K562 (cell line): ENCODE measurements at regions not wholly inside any gene's neighbourhood (a gene's known extent, or its start where the extent isn't known, plus 50 kb on each side); places are given as distances from the start of the nearest gene placed in this dataset.
A peak's percentile ranks its signal among the peaks of the same experiment; 100 is the strongest.

Source experiments
- CBX5 ChIP-seq: IDR thresholded peaks from 2 replicates; pipeline ENCODE4 v1.6.1; 2014; ENCODE audit warnings: low read depth, borderline replicate concordance
- COPS2 ChIP-seq: fragments of 450-650 bp; conservative IDR thresholded peaks from 2 replicates; pipeline ENCODE4 v1.6.1; 2016; ENCODE audit warnings: mild to moderate bottlenecking, moderate library complexity
- GABPB2 ChIP-seq: fragments of 250-450 bp; sonication (Bioruptor Pico); conservative IDR thresholded peaks from 2 replicates; pipeline ENCODE4 v1.5.1; 2021; ENCODE audit warnings: mild to moderate bottlenecking
- IRF9 ChIP-seq: fragments of 450-650 bp; IDR thresholded peaks from 2 replicates; pipeline ENCODE4 v1.6.1; 2016; ENCODE audit warnings: missing biosample characterization, missing genetic modification characterization
- MAZ ChIP-seq, 2 experiments: fragments of 450-650 bp in 1 of 2; sonication (generic) in 1 of 2; formaldehyde crosslinking; IDR thresholded peaks in 1 of 2; conservative IDR thresholded peaks in 1 of 2; 2 replicates each; pipeline versions ENCODE4 v1.4.0 to v1.5.0; 2020; ENCODE audit warnings: mild to moderate bottlenecking in 1 of 2, missing genetic modification reagents in 1 of 2
- SIN3A ChIP-seq, 2 experiments: fragments of 150-350 bp in 1 of 2; IDR thresholded peaks; 2 replicates each; pipeline ENCODE4 v1.6.1; 2011 to 2016; ENCODE audit warnings: borderline replicate concordance in 2 of 2, low read depth in 2 of 2, low read length in 2 of 2, mild to moderate bottlenecking in 2 of 2, moderate library complexity in 2 of 2; ENCODE audit not compliant: control insufficient read depth in 1 of 2
- SRSF7 ChIP-seq: fragments of 200-400 bp; formaldehyde crosslinking; optimal IDR thresholded peaks from 2 replicates; pipeline ENCODE3; 2017; ENCODE audit warnings: mild to moderate bottlenecking, low read depth, low read length
- TSHZ1 ChIP-seq: fragments of 250-450 bp; sonication (Bioruptor Pico); IDR thresholded peaks from 2 replicates; pipeline ENCODE4 v1.4.0; 2020; ENCODE audit warnings: mild to moderate bottlenecking, moderate library complexity
- ZNF551 ChIP-seq: fragments of 250-450 bp; sonication (Bioruptor Pico); IDR thresholded peaks from 2 replicates; pipeline ENCODE4 v1.5.0; 2021; ENCODE audit warnings: mild to moderate bottlenecking, moderate library complexity
- ZNF699 ChIP-seq: fragments of 250-450 bp; sonication (Bioruptor Pico); IDR thresholded peaks from 2 replicates; pipeline ENCODE4 v1.8.0; 2021; ENCODE audit warnings: mild to moderate bottlenecking, moderate library complexity; ENCODE audit not compliant: insufficient replicate concordance
- ZSCAN29 ChIP-seq: fragments of 450-650 bp; IDR thresholded peaks from 2 replicates; pipeline ENCODE4 v1.6.1; 2017
- TF ChIP-seq, protein P1 (sequence below): IDR thresholded peaks from 2 replicates; pipeline ENCODE4 v1.6.1; 2016; ENCODE audit warnings: missing genetic modification characterization, missing compliant biosample characterization
- TF ChIP-seq, protein P2 (sequence below): fragments of 150-350 bp; conservative IDR thresholded peaks from 2 replicates; pipeline ENCODE4 v1.6.1; 2014; ENCODE audit warnings: low read length
- TF ChIP-seq, protein P3 (sequence below), 2 experiments: IDR thresholded peaks; 2 replicates each; pipeline ENCODE4 v1.6.1; 2011; ENCODE audit warnings: borderline replicate concordance in 1 of 2, control low read depth in 1 of 2, low read depth in 1 of 2, low read length in 1 of 2, mild to moderate bottlenecking in 1 of 2, mixed read lengths in 1 of 2, moderate library complexity in 1 of 2; ENCODE audit not compliant: insufficient read depth in 1 of 2, insufficient read length in 1 of 2, poor library complexity in 1 of 2, severe bottlenecking in 1 of 2; ENCODE audit errors: extremely low read depth in 1 of 2

DNA sequence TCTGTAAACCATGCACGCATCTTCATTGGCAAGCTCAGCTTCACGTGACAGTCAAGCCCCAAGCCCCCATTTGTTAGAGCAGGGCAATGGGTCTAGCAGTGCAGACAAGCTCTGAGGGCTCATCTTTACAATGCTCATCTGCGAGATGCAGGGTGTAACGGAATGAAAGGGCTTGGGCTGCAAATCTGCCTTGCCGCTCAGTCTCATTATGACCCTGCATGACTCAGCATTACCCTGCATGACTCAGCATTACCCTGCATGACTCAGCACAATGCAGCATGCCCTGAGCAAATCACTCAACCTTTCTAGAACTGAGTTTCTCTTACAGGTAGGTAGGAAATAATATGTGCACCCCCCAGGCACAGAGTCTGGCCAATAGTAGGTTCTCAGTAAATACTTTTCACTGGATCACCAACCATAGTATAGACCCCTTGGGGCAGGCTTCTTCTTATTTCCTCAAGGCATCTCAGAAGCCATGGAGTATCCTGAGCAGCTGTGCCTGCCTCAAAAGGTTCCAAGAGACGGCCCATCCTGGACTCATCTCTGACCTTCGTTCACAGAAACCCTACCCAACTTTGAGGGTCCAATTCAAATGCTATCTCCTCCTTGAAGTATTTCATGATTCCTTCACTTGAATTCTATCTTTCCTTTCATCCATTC, 391.3 kb upstream of the CDH5 start (continued):
- TF ChIP-seq IRF9 (tag) (no peak), SIN3A (IDR thresholded peaks at IDR 0.05; ENCODE audit: borderline replicate concordance in 2 of 2, control insufficient read depth in 1 of 2, low read depth in 2 of 2, low read length in 2 of 2) (no peak), CBX5 (peak; percentile 65; the same call in 1 of the 2 replicates), MAZ (CRISPR knock-in tag; conservative IDR thresholded peaks at IDR 0.05 in 1 of 2, IDR thresholded peaks at IDR 0.05 in 1 of 2) (peak in 1 of 2 experiments; percentile 32; a peak in 1 of 4 replicates), ZSCAN29 (no peak), SRSF7 (no peak), ZNF551 (CRISPR knock-in tag) (no peak), TSHZ1 (no peak), GABPB2 (no peak), COPS2 (no peak), ZNF699 (CRISPR knock-in tag) (no peak)
- TF ChIP-seq, protein P1, sequence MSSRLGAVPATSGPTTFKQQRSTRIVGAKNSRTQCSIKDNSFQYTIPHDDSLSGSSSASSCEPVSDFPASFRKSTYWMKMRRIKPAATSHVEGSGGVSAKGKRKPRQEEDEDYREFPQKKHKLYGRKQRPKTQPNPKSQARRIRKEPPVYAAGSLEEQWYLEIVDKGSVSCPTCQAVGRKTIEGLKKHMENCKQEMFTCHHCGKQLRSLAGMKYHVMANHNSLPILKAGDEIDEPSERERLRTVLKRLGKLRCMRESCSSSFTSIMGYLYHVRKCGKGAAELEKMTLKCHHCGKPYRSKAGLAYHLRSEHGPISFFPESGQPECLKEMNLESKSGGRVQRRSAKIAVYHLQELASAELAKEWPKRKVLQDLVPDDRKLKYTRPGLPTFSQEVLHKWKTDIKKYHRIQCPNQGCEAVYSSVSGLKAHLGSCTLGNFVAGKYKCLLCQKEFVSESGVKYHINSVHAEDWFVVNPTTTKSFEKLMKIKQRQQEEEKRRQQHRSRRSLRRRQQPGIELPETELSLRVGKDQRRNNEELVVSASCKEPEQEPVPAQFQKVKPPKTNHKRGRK (tag), result no peak
- TF ChIP-seq, protein P2, sequence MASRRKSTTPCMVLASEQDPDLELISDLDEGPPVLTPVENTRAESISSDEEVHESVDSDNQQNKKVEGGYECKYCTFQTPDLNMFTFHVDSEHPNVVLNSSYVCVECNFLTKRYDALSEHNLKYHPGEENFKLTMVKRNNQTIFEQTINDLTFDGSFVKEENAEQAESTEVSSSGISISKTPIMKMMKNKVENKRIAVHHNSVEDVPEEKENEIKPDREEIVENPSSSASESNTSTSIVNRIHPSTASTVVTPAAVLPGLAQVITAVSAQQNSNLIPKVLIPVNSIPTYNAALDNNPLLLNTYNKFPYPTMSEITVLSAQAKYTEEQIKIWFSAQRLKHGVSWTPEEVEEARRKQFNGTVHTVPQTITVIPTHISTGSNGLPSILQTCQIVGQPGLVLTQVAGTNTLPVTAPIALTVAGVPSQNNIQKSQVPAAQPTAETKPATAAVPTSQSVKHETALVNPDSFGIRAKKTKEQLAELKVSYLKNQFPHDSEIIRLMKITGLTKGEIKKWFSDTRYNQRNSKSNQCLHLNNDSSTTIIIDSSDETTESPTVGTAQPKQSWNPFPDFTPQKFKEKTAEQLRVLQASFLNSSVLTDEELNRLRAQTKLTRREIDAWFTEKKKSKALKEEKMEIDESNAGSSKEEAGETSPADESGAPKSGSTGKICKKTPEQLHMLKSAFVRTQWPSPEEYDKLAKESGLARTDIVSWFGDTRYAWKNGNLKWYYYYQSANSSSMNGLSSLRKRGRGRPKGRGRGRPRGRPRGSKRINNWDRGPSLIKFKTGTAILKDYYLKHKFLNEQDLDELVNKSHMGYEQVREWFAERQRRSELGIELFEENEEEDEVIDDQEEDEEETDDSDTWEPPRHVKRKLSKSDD, result no peak
- TF ChIP-seq, protein P3, sequence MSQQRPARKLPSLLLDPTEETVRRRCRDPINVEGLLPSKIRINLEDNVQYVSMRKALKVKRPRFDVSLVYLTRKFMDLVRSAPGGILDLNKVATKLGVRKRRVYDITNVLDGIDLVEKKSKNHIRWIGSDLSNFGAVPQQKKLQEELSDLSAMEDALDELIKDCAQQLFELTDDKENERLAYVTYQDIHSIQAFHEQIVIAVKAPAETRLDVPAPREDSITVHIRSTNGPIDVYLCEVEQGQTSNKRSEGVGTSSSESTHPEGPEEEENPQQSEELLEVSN (IDR thresholded peaks at IDR 0.05; ENCODE audit: borderline replicate concordance in 1 of 2, extremely low read depth in 1 of 2, insufficient read depth in 1 of 2, insufficient read length in 1 of 2, low read depth in 1 of 2, low read length in 1 of 2, poor library complexity in 1 of 2, severe bottlenecking in 1 of 2), result peak in 1 of 2 experiments; percentile 10
